ENCODE measurements at regions not wholly inside any gene's neighbourhood (a gene's known extent, or its start where the extent isn't known, plus 50 kb on each side); places are given as distances from the start of the nearest gene placed in this dataset.

GRCh38 chr5:35545190-35545589 is 72.5 kb upstream of the SPEF2 start:
- TF ChIP-seq CTCF (IDR thresholded peaks at IDR 0.05) (no peak), EP300 (IDR thresholded peaks at IDR 0.05) (no peak), POLR2AphosphoS5 (IDR thresholded peaks at IDR 0.05) (no peak), POLR2A (IDR thresholded peaks at IDR 0.05) (no peak)

All from suprapubic skin (tissue), 4 donors.